NCI-H2081 (cell line): ENCODE measurements at regions not wholly inside any gene's neighbourhood (a gene's known extent, or its start where the extent isn't known, plus 50 kb on each side); places are given as distances from the start of the nearest gene placed in this dataset.
A peak's percentile ranks its signal among the peaks of the same experiment; 100 is the strongest.
"Not testable (repeated sequence)": the region's sequence is repeated elsewhere in the genome, so short reads cannot be mapped to it uniquely, and the experiment has no call there.

Experiments used
- DNase-seq, 2 experiments: peaks; one replicate each; lab custom pipeline; 2025; lab: John Stamatoyannopoulos, UW

GRCh38 chr9:81361296-81361695 is 328.1 kb downstream of the TLE1 start:
- DNase-seq = no peak

GRCh38 chr9:81351166-81351565 is 338.2 kb downstream of the TLE1 start:
- DNase-seq = no peak

GRCh38 chr9:81344366-81344765 is 345.0 kb downstream of the TLE1 start:
- DNase-seq = no peak

GRCh38 chr9:81335879-81336421 is 353.4 kb downstream of the TLE1 start:
- DNase-seq = no peak

- DNase-seq = no peak
Measured at GRCh38 chr9:81321551-81321950, 367.8 kb downstream of the TLE1 start.

GRCh38 chr9:81320909-81321482 is 368.4 kb downstream of the TLE1 start:
- DNase-seq = peak in 1 of 2 experiments; percentile 13

GRCh38 chr9:81318571-81318970 is 370.8 kb downstream of the TLE1 start:
- peak in 1 of 2 experiments; percentile 4 for DNase-seq

GRCh38 chr9:81317939-81318338 is 371.4 kb downstream of the TLE1 start:
- DNase-seq = no peak

GRCh38 chr9:81317223-81317622 is 372.1 kb downstream of the TLE1 start:
- DNase-seq = no peak

- no peak for DNase-seq
Measured at GRCh38 chr9:81314490-81314889, 374.9 kb downstream of the TLE1 start.

GRCh38 chr9:81313877-81314276 is 375.5 kb downstream of the TLE1 start:
- DNase-seq = no peak

- DNase-seq = no peak
Measured at GRCh38 chr9:81312346-81312745, 377.0 kb downstream of the TLE1 start.

GRCh38 chr9:81308404-81308803 is 380.9 kb downstream of the TLE1 start:
- no peak for DNase-seq

GRCh38 chr9:81307791-81308190 is 381.6 kb downstream of the TLE1 start:
- DNase-seq = not testable (repeated sequence)

- DNase-seq = no peak
Measured at GRCh38 chr9:81305561-81306182, 383.7 kb downstream of the TLE1 start.

GRCh38 chr9:81303658-81304057 is 385.7 kb downstream of the TLE1 start:
- no peak for DNase-seq

GRCh38 chr9:81293651-81294050 is 395.7 kb downstream of the TLE1 start:
- DNase-seq = no peak

- DNase-seq = peak in 1 of 2 experiments; percentile 13
Measured at GRCh38 chr9:81292056-81292805, 397.1 kb downstream of the TLE1 start.

GRCh38 chr9:81289622-81290021 is 399.7 kb downstream of the TLE1 start:
- DNase-seq = no peak

- DNase-seq = no peak
Measured at GRCh38 chr9:81268048-81268447, 421.3 kb downstream of the TLE1 start.

- DNase-seq = no peak
Measured at GRCh38 chr9:81266674-81267073, 422.7 kb downstream of the TLE1 start.

GRCh38 chr9:81266086-81266485 is 423.3 kb downstream of the TLE1 start:
- no peak for DNase-seq

GRCh38 chr9:81264516-81264915 is 424.8 kb downstream of the TLE1 start:
- DNase-seq = no peak
